Thymus (tissue), 11 donors: ENCODE measurements at regions not wholly inside any gene's neighbourhood (a gene's known extent, or its start where the extent isn't known, plus 50 kb on each side); places are given as distances from the start of the nearest gene placed in this dataset.

Source experiments
- DNase-seq, 9 donors: peaks; one replicate each; pipeline ENCODE4 v3.0.0-alpha.2; 2013; ENCODE audit warnings: low spot score in 9 of 9, low read depth in 6 of 9, missing footprints in 1 of 9
- H3K27ac ChIP-seq, 2 donors: one replicate each; pipeline ENCODE4 v1.5.1; 2013; ENCODE audit warnings: control low read depth in 1 of 2, low read depth in 1 of 2, low read length in 1 of 2, mild to moderate bottlenecking in 1 of 2, moderate library complexity in 1 of 2
- H3K27me3 ChIP-seq, 2 donors: one replicate each; pipeline ENCODE4 v1.5.1; 2013; ENCODE audit warnings: low read length in 1 of 2; ENCODE audit not compliant: control insufficient read depth in 2 of 2, insufficient read depth in 1 of 2
- H3K36me3 ChIP-seq, 2 donors: one replicate each; pipeline ENCODE4 v1.5.1; 2013; ENCODE audit warnings: low read length in 1 of 2, mild to moderate bottlenecking in 1 of 2, moderate library complexity in 1 of 2; ENCODE audit not compliant: control insufficient read depth in 2 of 2, insufficient read depth in 2 of 2
- H3K4me1 ChIP-seq, 2 donors: one replicate each; pipeline ENCODE4 v1.5.1; 2013; ENCODE audit warnings: low read length in 2 of 2; ENCODE audit not compliant: control insufficient read depth in 2 of 2, insufficient read depth in 2 of 2
- H3K4me3 ChIP-seq, 2 donors: one replicate each; pipeline ENCODE4 v1.5.1; 2013; ENCODE audit warnings: low read length in 2 of 2, control low read depth in 1 of 2, mild to moderate bottlenecking in 1 of 2
- H3K9me3 ChIP-seq, 2 donors: one replicate each; pipeline ENCODE4 v1.5.1; 2013; ENCODE audit warnings: low read length in 1 of 2, mild to moderate bottlenecking in 1 of 2; ENCODE audit not compliant: control insufficient read depth in 2 of 2, insufficient read depth in 1 of 2
- WGBS: extraction: QIAGEN DNeasy Blood & Tissue Kit; methylation state at CpG from one replicate; pipeline ENCODE4 v1.1.7; 2013; 5-methylcytosine and 5-hydroxymethylcytosine counted together
- donor health status: healthy.

- Histone ChIP-seq H3K27me3 (no peaks in the 10 kb centered on the region), H3K9me3 (no peaks in the 10 kb centered on the region), H3K27ac (no peak overlapping the region), H3K4me3 (no peak overlapping the region), H3K4me1 (peaks cover 0 to 3% of the 10 kb centered on the region in 2 donors), H3K36me3 (peaks cover 0 to 2% of the 10 kb centered on the region in 2 donors)
- WGBS, result 97% methylated on average over 1 of the region's 1 CpG
- no peak for DNase-seq
Measured at GRCh38 chr2:181340891-181341290, 116.3 kb upstream of the ITGA4 start.

DNA sequence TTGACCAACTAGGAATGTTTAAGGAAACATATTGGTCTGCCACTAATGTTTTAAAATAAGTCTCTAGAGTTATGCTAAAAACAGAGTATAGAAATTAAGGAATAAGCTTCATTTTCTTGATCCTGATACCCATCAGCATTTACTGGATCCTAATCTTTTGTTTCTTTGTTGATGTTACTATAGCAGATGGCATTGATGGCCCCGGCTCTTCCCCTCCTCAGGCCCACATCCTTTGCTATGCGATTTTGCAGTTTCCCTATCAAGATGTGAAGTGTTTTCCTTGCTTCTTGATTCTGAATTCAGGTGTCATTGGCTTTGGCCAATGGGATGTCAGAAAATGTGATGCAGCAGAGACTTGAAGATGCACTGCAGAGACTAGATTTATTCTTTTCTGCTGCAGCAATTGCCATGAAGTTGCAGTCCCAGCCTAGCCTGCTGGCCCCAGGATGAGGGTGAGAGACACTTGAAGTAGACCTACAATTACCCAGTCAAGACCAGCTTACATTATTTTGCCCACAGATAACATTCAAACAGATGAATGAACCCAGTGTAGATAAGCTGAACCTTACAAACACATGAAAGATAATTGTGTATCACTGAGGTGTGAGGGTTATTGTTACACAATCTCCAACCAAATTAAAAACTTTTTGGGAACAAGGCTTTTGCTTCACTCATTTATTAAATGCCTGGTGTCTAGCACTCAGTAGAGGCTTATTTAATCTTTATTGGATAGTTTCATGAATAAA is 115.2 kb upstream of the ITGA4 start:
- Histone ChIP-seq H3K4me1 (peaks cover 0 to 3% of the 10 kb centered on the region in 2 donors), H3K4me3 (no peak overlapping the region), H3K36me3 (peaks cover 0 to 2% of the 10 kb centered on the region in 2 donors), H3K9me3 (no peaks in the 10 kb centered on the region), H3K27ac (no peak overlapping the region), H3K27me3 (no peaks in the 10 kb centered on the region)
- WGBS, result 65% methylated on average over 2 of the region's 2 CpGs
- DNase-seq, result no peak

- no peak for DNase-seq
- Histone ChIP-seq H3K9me3 (no peaks in the 10 kb centered on the region), H3K4me1 (no peaks in the 10 kb centered on the region), H3K36me3 (peaks cover 0 to 1% of the 10 kb centered on the region in 2 donors), H3K4me3 (no peak overlapping the region), H3K27me3 (no peaks in the 10 kb centered on the region), H3K27ac (no peak overlapping the region)
Measured at GRCh38 chr2:181348107-181348837, 108.9 kb upstream of the ITGA4 start.

- Histone ChIP-seq H3K4me3 (no peak overlapping the region), H3K27ac (no peak overlapping the region), H3K36me3 (no peaks in the 10 kb centered on the region), H3K9me3 (no peaks in the 10 kb centered on the region), H3K4me1 (no peaks in the 10 kb centered on the region), H3K27me3 (no peaks in the 10 kb centered on the region)
- 68% methylated on average over 1 of the region's 1 CpG for WGBS
- no peak for DNase-seq
Measured at GRCh38 chr2:181352158-181352557, 105.0 kb upstream of the ITGA4 start.

DNA sequence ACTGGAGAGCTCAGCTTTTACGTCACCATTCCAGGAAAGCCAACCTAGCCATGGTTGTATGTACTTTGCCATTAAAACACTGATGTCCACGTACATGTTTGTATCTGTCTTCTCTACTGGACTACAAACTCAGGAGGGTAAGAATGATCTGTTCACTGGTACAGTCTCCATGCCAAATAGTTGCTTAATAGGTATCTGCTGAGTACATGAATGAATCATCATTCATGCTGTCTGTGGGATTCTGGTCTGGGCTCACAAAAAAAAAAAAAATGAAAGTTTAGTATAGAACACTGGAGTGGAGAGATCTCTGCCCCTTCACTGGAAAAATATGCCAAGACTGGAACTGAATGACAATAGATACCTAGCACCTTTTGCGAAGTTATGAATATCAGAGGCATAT is 102.6 kb upstream of the ITGA4 start:
- Histone ChIP-seq H3K4me3 (no peak overlapping the region), H3K27ac (no peak overlapping the region), H3K27me3 (no peaks in the 10 kb centered on the region), H3K4me1 (no peaks in the 10 kb centered on the region), H3K36me3 (no peaks in the 10 kb centered on the region), H3K9me3 (no peaks in the 10 kb centered on the region)
- no peak for DNase-seq
- WGBS, result 97% methylated on average over 3 of the region's 3 CpGs

- H3K4me1 ChIP-seq, result no peaks in the 10 kb centered on the region
- no peak for DNase-seq
- no peak overlapping the region for H3K4me3 ChIP-seq
- H3K9me3 ChIP-seq, result no peaks in the 10 kb centered on the region
- H3K27ac ChIP-seq, result no peak overlapping the region
- no peaks in the 10 kb centered on the region for H3K27me3 ChIP-seq
- H3K36me3 ChIP-seq, result no peaks in the 10 kb centered on the region
- 94% methylated on average over 1 of the region's 1 CpG for WGBS
Measured at GRCh38 chr2:181356526-181357130, 100.6 kb upstream of the ITGA4 start.

DNA sequence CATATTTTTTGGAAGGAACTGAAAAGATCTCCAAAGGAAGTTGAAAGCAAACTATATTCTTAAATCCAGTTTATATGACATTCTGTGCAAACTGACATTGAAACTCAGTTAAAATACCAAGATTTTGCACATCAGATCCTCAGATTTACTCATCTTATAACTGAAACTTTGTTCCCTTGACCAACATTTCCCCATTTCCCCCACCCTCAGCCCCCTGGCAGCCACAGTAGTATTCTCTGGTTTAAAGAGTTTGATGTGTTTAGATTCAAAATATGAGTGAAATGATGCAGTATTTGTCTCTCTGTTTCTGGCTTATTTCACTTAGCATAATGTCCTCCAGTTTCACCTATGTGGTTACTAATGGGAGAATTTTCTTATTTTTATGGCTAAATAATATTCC is 99.2 kb upstream of the ITGA4 start:
- Histone ChIP-seq H3K4me3 (no peak overlapping the region), H3K27ac (no peak overlapping the region), H3K27me3 (no peaks in the 10 kb centered on the region), H3K9me3 (no peaks in the 10 kb centered on the region), H3K4me1 (no peaks in the 10 kb centered on the region), H3K36me3 (peaks cover 0 to 1% of the 10 kb centered on the region in 2 donors)
- DNase-seq, result no peak

DNA sequence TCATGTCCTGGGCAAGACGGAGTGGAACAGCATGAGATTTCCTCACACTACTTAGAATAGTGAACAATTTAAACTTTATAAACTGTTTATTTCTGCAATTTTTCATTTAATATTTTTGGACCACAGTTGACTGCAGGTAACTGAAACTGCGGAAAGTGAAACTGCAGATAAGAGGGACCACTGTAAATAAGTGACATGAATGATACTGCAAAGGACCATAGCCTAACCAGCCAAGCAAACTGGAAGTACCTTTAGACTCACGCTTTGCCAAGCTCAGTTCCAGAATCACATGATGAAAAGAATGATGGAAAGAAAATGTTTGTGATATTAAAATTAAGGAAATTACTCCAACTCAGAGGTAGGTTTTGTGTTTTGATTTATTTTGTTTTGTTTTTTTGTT is 94.6 kb upstream of the ITGA4 start:
- H3K4me3 ChIP-seq, result no peak overlapping the region
- H3K9me3 ChIP-seq, result no peaks in the 10 kb centered on the region
- H3K4me1 ChIP-seq, result no peaks in the 10 kb centered on the region
- H3K27me3 ChIP-seq, result no peaks in the 10 kb centered on the region
- 99% methylated on average over 3 of the region's 3 CpGs for WGBS
- no peak overlapping the region for H3K27ac ChIP-seq
- H3K36me3 ChIP-seq, result peaks cover 0 to 5% of the 10 kb centered on the region in 2 donors
- DNase-seq, result no peak

GRCh38 chr2:181363164-181363563 is 94.0 kb upstream of the ITGA4 start:
- Histone ChIP-seq H3K36me3 (peaks cover 0 to 5% of the 10 kb centered on the region in 2 donors), H3K27ac (no peak overlapping the region), H3K9me3 (no peaks in the 10 kb centered on the region), H3K4me3 (no peak overlapping the region), H3K27me3 (no peaks in the 10 kb centered on the region), H3K4me1 (no peaks in the 10 kb centered on the region)
- DNase-seq, result no peak
